H1 (cell line): ENCODE measurements at regions not wholly inside any gene's neighbourhood (a gene's known extent, or its start where the extent isn't known, plus 50 kb on each side); places are given as distances from the start of the nearest gene placed in this dataset.

ENCODE experiments used
- CTCF ChIA-PET: fragments of 300-600 bp; sonication (Branson Sonifier 250); formaldehyde crosslinking; loops from one replicate; lab custom pipeline; 2021; ENCODE audit not compliant: partially characterized antibody; lab: Charles Lee
- POLR2A ChIA-PET: fragments of 300-600 bp; sonication (Branson Sonifier 250); formaldehyde crosslinking; loops from one replicate; lab custom pipeline; 2021; ENCODE audit warnings: inconsistent platforms; ENCODE audit not compliant: partially characterized antibody; lab: Charles Lee
- DNase-seq, 2 experiments: peaks; one replicate each; pipeline versions ENCODE4 v3.0.0 to v3.0.0-alpha.2; 2010 to 2022; ENCODE audit warnings: low spot score in 2 of 2, low read depth in 1 of 2, mixed read lengths in 1 of 2
- FAIRE-seq: peaks from 2 replicates; lab custom pipeline; 2011; peaks lifted over from hg19 to GRCh38; lab: Jason Lieb, UNC
- H2AFZ ChIP-seq: 2 replicates; pipeline ENCODE4 v1.8.1; 2012; ENCODE audit warnings: low read length, inconsistent platforms
- H2AK5ac ChIP-seq: 2 replicates; pipeline ENCODE4 v1.6.1; 2013; ENCODE audit warnings: low read depth, low read length
- H2BK120ac ChIP-seq: replicated peaks from 2 replicates; pipeline ENCODE3; 2013; ENCODE audit warnings: low read depth, low read length, inconsistent platforms
- H2BK12ac ChIP-seq: 2 replicates; pipeline ENCODE4 v1.6.1; 2013; ENCODE audit warnings: low read depth, low read length
- H2BK15ac ChIP-seq: 2 replicates; pipeline ENCODE4 v1.6.1; 2013; ENCODE audit warnings: low read length
- H2BK20ac ChIP-seq: 2 replicates; pipeline ENCODE4 v1.6.1; 2013; ENCODE audit warnings: low read length
- H2BK5ac ChIP-seq: 2 replicates; pipeline ENCODE4 v1.6.1; 2013; ENCODE audit warnings: low read depth, low read length
- H3K14ac ChIP-seq: 2 replicates; pipeline ENCODE4 v1.6.1; 2013; ENCODE audit warnings: inconsistent platforms; ENCODE audit not compliant: insufficient read length
- H3K18ac ChIP-seq: 2 replicates; pipeline ENCODE4 v1.6.1; 2013; ENCODE audit warnings: low read length; ENCODE audit errors: extremely low read depth
- H3K23ac ChIP-seq: 2 replicates; pipeline ENCODE4 v1.6.1; 2013; ENCODE audit warnings: inconsistent platforms; ENCODE audit not compliant: insufficient read length
- H3K23me2 ChIP-seq: 2 replicates; pipeline ENCODE4 v1.6.1; 2013; ENCODE audit warnings: low read depth, low read length
- H3K27ac ChIP-seq: 2 replicates; pipeline ENCODE4 v1.6.1; 2011; ENCODE audit warnings: low read depth, low read length, inconsistent platforms
- H3K27me3 ChIP-seq, 4 experiments: replicated peaks in 1 of 4; 1 replicate in 1 of 4; 2 replicates in 3 of 4; pipeline versions ENCODE4 v1.6.1 to v1.8.1; 2011 to 2013; ENCODE audit warnings: low read length in 3 of 4, mild to moderate bottlenecking in 3 of 4, inconsistent platforms in 2 of 4, mixed read lengths in 2 of 4, moderate library complexity in 1 of 4; ENCODE audit not compliant: control insufficient read depth in 3 of 4, insufficient read depth in 3 of 4; ENCODE audit errors: extremely low read depth in 1 of 4
- H3K36me3 ChIP-seq, 4 experiments: 2 replicates each; pipeline versions ENCODE4 v1.6.1 to v1.8.1; 2011 to 2013; ENCODE audit warnings: mild to moderate bottlenecking in 4 of 4, low read length in 3 of 4, moderate library complexity in 2 of 4, control low read depth in 1 of 4, inconsistent platforms in 1 of 4; ENCODE audit not compliant: insufficient read depth in 4 of 4, control insufficient read depth in 2 of 4
- H3K4ac ChIP-seq: replicated peaks from 2 replicates; pipeline ENCODE3; 2013; ENCODE audit warnings: low read length, low read depth, mixed read lengths, inconsistent platforms; ENCODE audit not compliant: insufficient read length
- H3K4me1 ChIP-seq, 4 experiments: replicated peaks in 1 of 4; 1 replicate in 1 of 4; 2 replicates in 3 of 4; pipeline versions ENCODE4 v1.6.1 to v1.8.1; 2011 to 2013; ENCODE audit warnings: low read length in 3 of 4, inconsistent platforms in 2 of 4, mixed read lengths in 1 of 4; ENCODE audit not compliant: insufficient read depth in 4 of 4, control insufficient read depth in 3 of 4
- H3K4me2 ChIP-seq, 2 experiments: 2 replicates each; pipeline versions ENCODE4 v1.6.1 to v1.8.1; 2011 to 2013; ENCODE audit warnings: low read depth in 2 of 2, low read length in 2 of 2, control low read depth in 1 of 2, inconsistent platforms in 1 of 2, mild to moderate bottlenecking in 1 of 2; ENCODE audit not compliant: insufficient read depth in 1 of 2
- H3K4me3 ChIP-seq, 4 experiments: fragments of 200-600, 300-600 bp in 1 of 4; sonication (generic), shearing (Covaris generic), sonication (Bioruptor Twin) in 1 of 4; 2 replicates each; pipeline versions ENCODE4 v1.5.1 to v1.8.1; 2011 to 2016; ENCODE audit warnings: low read length in 4 of 4, low read depth in 3 of 4, control low read depth in 2 of 4, inconsistent platforms in 2 of 4, mild to moderate bottlenecking in 2 of 4, mixed read lengths in 1 of 4, moderate library complexity in 1 of 4; ENCODE audit not compliant: insufficient read depth in 2 of 4; ENCODE audit errors: extremely low read depth in 1 of 4
- H3K56ac ChIP-seq: replicated peaks from 2 replicates; pipeline ENCODE3; 2013; ENCODE audit warnings: low read depth, mild to moderate bottlenecking, mixed read lengths, low read length, inconsistent platforms; ENCODE audit not compliant: insufficient read length
- H3K79me1 ChIP-seq: 2 replicates; pipeline ENCODE4 v1.6.1; 2013; ENCODE audit warnings: low read depth, low read length, control low read depth
- H3K79me2 ChIP-seq, 2 experiments: 2 replicates each; pipeline versions ENCODE4 v1.6.1 to v1.8.1; 2012 to 2013; ENCODE audit warnings: low read length in 2 of 2, mild to moderate bottlenecking in 2 of 2, inconsistent platforms in 1 of 2; ENCODE audit not compliant: insufficient read depth in 2 of 2, control insufficient read depth in 1 of 2
- H3K9ac ChIP-seq, 4 experiments: replicated peaks in 1 of 4; 1 replicate in 1 of 4; 2 replicates in 3 of 4; pipeline versions ENCODE4 v1.6.1 to v1.8.1; 2011 to 2013; ENCODE audit warnings: low read depth in 3 of 4, low read length in 3 of 4, control low read depth in 2 of 4, mild to moderate bottlenecking in 2 of 4, moderate library complexity in 2 of 4, inconsistent platforms in 1 of 4; ENCODE audit errors: extremely low read depth in 1 of 4
- H3K9me3 ChIP-seq, 2 experiments: 2 replicates each; pipeline versions ENCODE4 v1.6.1 to v1.8.1; 2012 to 2013; ENCODE audit warnings: mild to moderate bottlenecking in 2 of 2, moderate library complexity in 2 of 2, control low read depth in 1 of 2, inconsistent platforms in 1 of 2, low read depth in 1 of 2, low read length in 1 of 2, mixed read lengths in 1 of 2; ENCODE audit not compliant: insufficient read depth in 2 of 2
- H4K20me1 ChIP-seq, 2 experiments: replicated peaks in 1 of 2; 2 replicates each; pipeline versions ENCODE3 to v1.8.1; 2011 to 2013; ENCODE audit warnings: inconsistent platforms in 2 of 2, low read length in 2 of 2, mild to moderate bottlenecking in 1 of 2; ENCODE audit not compliant: insufficient read depth in 2 of 2, control insufficient read depth in 1 of 2
- H4K5ac ChIP-seq: 2 replicates; pipeline ENCODE4 v1.6.1; 2013; ENCODE audit warnings: low read length, low read depth, mixed read lengths, inconsistent platforms; ENCODE audit not compliant: insufficient read length
- H4K8ac ChIP-seq: 2 replicates; pipeline ENCODE4 v1.8.0; 2013; ENCODE audit warnings: mild to moderate bottlenecking, moderate library complexity, low read length, inconsistent platforms; ENCODE audit not compliant: insufficient read depth; ENCODE audit errors: extremely low read depth
- H4K91ac ChIP-seq: replicated peaks from 2 replicates; pipeline ENCODE3; 2013; ENCODE audit warnings: low read length, mixed read lengths, inconsistent platforms; ENCODE audit not compliant: insufficient read length
- E2F6 ChIP-seq: IDR thresholded peaks from 2 replicates; pipeline ENCODE4 v1.6.1; 2012; ENCODE audit warnings: inconsistent platforms
- EGR1 ChIP-seq: IDR thresholded peaks from 2 replicates; pipeline ENCODE4 v1.6.1; 2011; ENCODE audit warnings: low read depth, low read length, borderline replicate concordance
- HDAC2 ChIP-seq, 2 experiments: fragments of 300-600 bp in 1 of 2; sonication (generic) in 1 of 2; IDR thresholded peaks; 2 replicates each; pipeline ENCODE4 v1.6.1; 2011 to 2012; ENCODE audit warnings: low read depth in 2 of 2, low read length in 2 of 2, mild to moderate bottlenecking in 2 of 2, moderate library complexity in 2 of 2, borderline replicate concordance in 1 of 2, inconsistent platforms in 1 of 2
- HDAC6 ChIP-seq: IDR thresholded peaks from one replicate; pipeline ENCODE4 v1.7.1; 2012; ENCODE audit warnings: low read depth, mild to moderate bottlenecking, inconsistent platforms, low read length, moderate library complexity
- KDM4A ChIP-seq: IDR thresholded peaks from one replicate; pipeline ENCODE4 v1.7.1; 2012; ENCODE audit warnings: low read depth, mild to moderate bottlenecking, moderate library complexity, low read length, inconsistent platforms; ENCODE audit not compliant: severe bottlenecking
- MAX ChIP-seq: IDR thresholded peaks from 2 replicates; pipeline ENCODE4 v1.6.1; 2012; ENCODE audit warnings: inconsistent platforms
- POLR2AphosphoS5 ChIP-seq: IDR thresholded peaks from 2 replicates; pipeline ENCODE4 v1.6.1; 2011; ENCODE audit warnings: low read depth, low read length
- RBBP5 ChIP-seq: IDR thresholded peaks from 2 replicates; pipeline ENCODE4 v1.7.1; 2012; ENCODE audit warnings: low read depth, mild to moderate bottlenecking, inconsistent platforms, low read length, moderate library complexity, borderline replicate concordance
- SUZ12 ChIP-seq: fragments of 200-600 bp; sonication (generic); IDR thresholded peaks from 2 replicates; pipeline ENCODE4 v1.6.1; 2012; ENCODE audit warnings: mild to moderate bottlenecking, inconsistent platforms, low read length, moderate library complexity, mixed read lengths
- TAF7 ChIP-seq: optimal IDR thresholded peaks from 2 replicates; pipeline ENCODE3; 2011; ENCODE audit warnings: low read depth, mild to moderate bottlenecking, inconsistent platforms, low read length, moderate library complexity, borderline replicate concordance
- TEAD4 ChIP-seq: IDR thresholded peaks from 2 replicates; pipeline ENCODE4 v1.6.1; 2012; ENCODE audit warnings: low read depth, low read length, inconsistent platforms, mixed read lengths
- ZNF274 ChIP-seq: IDR thresholded peaks from 2 replicates; pipeline ENCODE4 v1.7.0; 2012; ENCODE audit warnings: low read length, borderline replicate concordance; ENCODE audit errors: extremely low read depth
- WGBS, 2 experiments: shearing (Covaris generic) in 1 of 2; methylation state at CpG; one replicate each; pipeline versions ENCODE4 v1.1.6 to v1.1.7; 2013 to 2015; ENCODE audit warnings: low lambda C conversion rate in 2 of 2, mixed read lengths in 2 of 2, inconsistent platforms in 1 of 2, low coverage in 1 of 2, missing lambda C conversion rate in 1 of 2; ENCODE audit not compliant: insufficient replicate concordance in 2 of 2, insufficient coverage in 1 of 2, insufficient read length in 1 of 2; ENCODE audit errors: extremely low coverage in 1 of 2, missing lambda C conversion rate in 1 of 2; 5-methylcytosine and 5-hydroxymethylcytosine counted together

GRCh38 chr18:10027031-10027430 lies 113.2 kb downstream of the VAPA start:
- no peak for FAIRE-seq
- Histone ChIP-seq H2BK12ac (no peak overlapping the region), H3K23ac (no peak overlapping the region), H2AFZ (no peak overlapping the region), H4K8ac (no peak overlapping the region), H3K27ac (no peak overlapping the region), H2BK5ac (no peak overlapping the region), H3K27me3 (peaks cover 0 to 2% (median under 1%) of the 10 kb centered on the region in 4 experiments; a peak in 1 of 7 replicates), H2BK20ac (no peak overlapping the region), H4K20me1 (no peaks in the 10 kb centered on the region), H3K79me1 (no peaks in the 10 kb centered on the region), H3K56ac (no peak overlapping the region), H3K18ac (no peak overlapping the region), H2BK15ac (no peak overlapping the region), H3K36me3 (no peaks in the 10 kb centered on the region), H2AK5ac (no peak overlapping the region), H3K9ac (no peak overlapping the region), H3K4me3 (no peak overlapping the region), H3K4me1 (peaks cover 0 to 2% (median 1%) of the 10 kb centered on the region in 4 experiments; a peak in 3 of 7 replicates), H4K91ac (no peak overlapping the region), H2BK120ac (no peak overlapping the region), H3K9me3 (peaks cover 0 to 4% of the 10 kb centered on the region in 2 experiments; a peak in 2 of 4 replicates), H3K14ac (no peak overlapping the region), H4K5ac (no peak overlapping the region), H3K4me2 (no peak overlapping the region), H3K23me2 (no peaks in the 10 kb centered on the region), H3K79me2 (no peaks in the 10 kb centered on the region), H3K4ac (no peak overlapping the region)
- TF ChIP-seq SUZ12 (no peak), EGR1 (no peak), HDAC2 (IDR thresholded peaks at IDR 0.05; ENCODE audit: borderline replicate concordance in 1 of 2, low read depth in 2 of 2, low read length in 2 of 2) (no peak), E2F6 (no peak), RBBP5 (no peak), MAX (no peak), POLR2AphosphoS5 (no peak), HDAC6 (no peak), TEAD4 (no peak), KDM4A (no peak), TAF7 (no peak), ZNF274 (no peak)
- CTCF ChIA-PET = interaction anchor here (1.2 to 1.9 kb wide), 2 partner anchors 11 to 14 kb away, joined by 4 to 5 read pairs; no protein-coding TSS in a partner anchor
- 92% methylated on average over 4 of the region's 4 CpGs; no CpG with 5 or more reads in 1 of the 2 experiments for WGBS, 2 experiments
- no peak for DNase-seq
- POLR2A ChIA-PET = no interaction called here
